IMR-90 (cell line): ENCODE measurements at regions not wholly inside any gene's neighbourhood (a gene's known extent, or its start where the extent isn't known, plus 50 kb on each side); places are given as distances from the start of the nearest gene placed in this dataset.

ENCODE experiments used
- ATAC-seq: fragments of 200-7000 bp; cut with Tn5 transposase; 2 replicates; pipeline ENCODE4 v1.9.1; 2020; ENCODE audit warnings: low read depth, mild to moderate bottlenecking, moderate library complexity
- BruUV-seq: library from RNA; stranded (reverse); fragments of 400-500 nt; replicated peaks from 2 replicates; lab custom pipeline; 2021; lab: Mats Ljungman, UMichigan
- CTCF ChIA-PET: fragments of 300-600 bp; formaldehyde crosslinking; extraction: SDS; loops from one replicate; lab custom pipeline; 2021; ENCODE audit warnings: antibody characterized with exemption; lab: Yijun Ruan, JAX
- POLR2A ChIA-PET: fragments of 300-600 bp; sonication (Branson Sonifier 250); formaldehyde crosslinking; loops from one replicate; lab custom pipeline; 2022; ENCODE audit warnings: antibody characterized with exemption; ENCODE audit not compliant: unreplicated experiment; lab: Charles Lee
- DNase-seq: peaks from one replicate; pipeline ENCODE4 v3.0.0; 2013
- H2AFZ ChIP-seq: replicated peaks from 2 replicates; pipeline ENCODE3; 2013; ENCODE audit warnings: low read length, mild to moderate bottlenecking; ENCODE audit not compliant: poor library complexity
- H2AK5ac ChIP-seq: 2 replicates; pipeline ENCODE4 v1.6.1; 2013; ENCODE audit warnings: low read depth, low read length, inconsistent platforms
- H2AK9ac ChIP-seq: replicated peaks from 2 replicates; pipeline ENCODE3; 2013; ENCODE audit warnings: mild to moderate bottlenecking, low read depth, low read length, moderate library complexity; ENCODE audit not compliant: poor library complexity
- H2BK120ac ChIP-seq: 2 replicates; pipeline ENCODE4 v1.6.1; 2013; ENCODE audit warnings: low read depth, low read length, inconsistent platforms
- H2BK15ac ChIP-seq: 3 replicates; pipeline ENCODE4 v1.6.1; 2013; ENCODE audit warnings: low read depth, low read length, inconsistent platforms
- H2BK20ac ChIP-seq: 2 replicates; pipeline ENCODE4 v1.6.1; 2013; ENCODE audit warnings: low read depth, mild to moderate bottlenecking, inconsistent platforms, low read length, moderate library complexity
- H2BK5ac ChIP-seq: 2 replicates; pipeline ENCODE4 v1.6.1; 2013; ENCODE audit warnings: mild to moderate bottlenecking, low read depth, low read length, inconsistent platforms; ENCODE audit not compliant: poor library complexity, severe bottlenecking
- H3K14ac ChIP-seq: replicated peaks from 2 replicates; pipeline ENCODE4 v1.6.1; 2013; ENCODE audit warnings: low read depth, low read length, inconsistent platforms
- H3K18ac ChIP-seq: 2 replicates; pipeline ENCODE4 v1.6.1; 2013; ENCODE audit warnings: low read depth, low read length, control low read depth
- H3K23ac ChIP-seq: 2 replicates; pipeline ENCODE4 v1.6.1; 2013; ENCODE audit warnings: low read depth, low read length, inconsistent platforms
- H3K27ac ChIP-seq: 2 replicates; pipeline ENCODE4 v1.5.1; 2013; ENCODE audit warnings: mild to moderate bottlenecking, control low read depth, low read length; ENCODE audit not compliant: insufficient read depth
- H3K27me3 ChIP-seq: 2 replicates; pipeline ENCODE4 v1.6.1; 2013; ENCODE audit warnings: low read length; ENCODE audit not compliant: control insufficient read depth, insufficient read depth
- H3K36me3 ChIP-seq: 2 replicates; pipeline ENCODE4 v1.6.1; 2013; ENCODE audit warnings: low read length, mixed read lengths; ENCODE audit not compliant: control insufficient read depth, insufficient read depth
- H3K4ac ChIP-seq: 2 replicates; pipeline ENCODE4 v1.6.1; 2013; ENCODE audit warnings: low read depth, low read length, inconsistent platforms
- H3K4me1 ChIP-seq: 2 replicates; pipeline ENCODE4 v1.6.1; 2013; ENCODE audit warnings: low read length, mixed read lengths; ENCODE audit not compliant: control insufficient read depth, insufficient read depth
- H3K4me2 ChIP-seq: 2 replicates; pipeline ENCODE4 v1.6.1; 2013; ENCODE audit warnings: low read depth, mild to moderate bottlenecking, control low read depth, low read length, moderate library complexity
- H3K4me3 ChIP-seq: 2 replicates; pipeline ENCODE4 v1.5.1; 2013; ENCODE audit warnings: low read depth, mild to moderate bottlenecking, control low read depth, low read length, moderate library complexity; ENCODE audit not compliant: insufficient read depth
- H3K56ac ChIP-seq: 2 replicates; pipeline ENCODE4 v1.6.1; 2013; ENCODE audit warnings: low read length, inconsistent platforms; ENCODE audit not compliant: insufficient read depth; ENCODE audit errors: extremely low read depth
- H3K79me1 ChIP-seq, 2 experiments: 2 replicates each; pipeline ENCODE4 v1.6.1; 2013; ENCODE audit warnings: low read length in 2 of 2, inconsistent platforms in 1 of 2, low read depth in 1 of 2
- H3K9ac ChIP-seq: 2 replicates; pipeline ENCODE4 v1.6.1; 2013; ENCODE audit warnings: low read depth, low read length, control low read depth
- H3K9me1 ChIP-seq: 2 replicates; pipeline ENCODE4 v1.6.1; 2013; ENCODE audit warnings: low read length, inconsistent platforms; ENCODE audit not compliant: insufficient read depth
- H3K9me3 ChIP-seq: 2 replicates; pipeline ENCODE4 v1.6.1; 2013; ENCODE audit warnings: low read length; ENCODE audit not compliant: control insufficient read depth, insufficient read depth
- H4K20me1 ChIP-seq: 2 replicates; pipeline ENCODE4 v1.6.1; 2013; ENCODE audit warnings: low read length, inconsistent platforms; ENCODE audit not compliant: insufficient read depth
- H4K5ac ChIP-seq: 2 replicates; pipeline ENCODE4 v1.6.1; 2013; ENCODE audit warnings: mild to moderate bottlenecking, low read depth, low read length, control low read depth
- H4K8ac ChIP-seq, 2 experiments: 2 replicates each; pipeline ENCODE4 v1.6.1; 2013; ENCODE audit warnings: low read depth in 2 of 2, low read length in 2 of 2, control low read depth in 1 of 2, inconsistent platforms in 1 of 2
- H4K91ac ChIP-seq: 2 replicates; pipeline ENCODE4 v1.6.1; 2013; ENCODE audit warnings: low read depth, low read length, inconsistent platforms; ENCODE audit not compliant: insufficient read depth
- CEBPB ChIP-seq: IDR thresholded peaks from 2 replicates; pipeline ENCODE4 v1.6.1; 2012; ENCODE audit warnings: low read depth, low read length, improper control_type of control experiment
- RFX5 ChIP-seq: IDR thresholded peaks from 2 replicates; pipeline ENCODE4 v1.8.0; 2012; ENCODE audit warnings: low read depth, mild to moderate bottlenecking, low read length, moderate library complexity
- WGBS, 2 experiments: methylation state at CpG; one replicate each; pipeline versions ENCODE4 v1.1.5 to v1.1.7; 2013; ENCODE audit warnings: missing lambda C conversion rate in 2 of 2; ENCODE audit not compliant: insufficient read length in 1 of 2; ENCODE audit errors: extremely low coverage in 2 of 2; 5-methylcytosine and 5-hydroxymethylcytosine counted together
- dilution Hi-C: fragments of 300-500 bp; cut with HindIII; formaldehyde crosslinking; loops from one replicate; pipeline ENCODE4 v1.14.3; 2018; ENCODE audit warnings: low sequenced_read_pairs; ENCODE audit not compliant: unreplicated experiment
- in situ Hi-C: fragments of 300-500 bp; cut with MboI; formaldehyde crosslinking; loops from 3 replicates; pipeline ENCODE4 v1.14.3; 2019; ENCODE audit warnings: low sequenced_read_pairs, inconsistent platforms, mixed read lengths
- intact Hi-C: fragments of 100-400 bp; cut with micrococcal nuclease; formaldehyde crosslinking; loops from 2 replicates; pipeline ENCODE4 v1.10.0; 2022

DNA sequence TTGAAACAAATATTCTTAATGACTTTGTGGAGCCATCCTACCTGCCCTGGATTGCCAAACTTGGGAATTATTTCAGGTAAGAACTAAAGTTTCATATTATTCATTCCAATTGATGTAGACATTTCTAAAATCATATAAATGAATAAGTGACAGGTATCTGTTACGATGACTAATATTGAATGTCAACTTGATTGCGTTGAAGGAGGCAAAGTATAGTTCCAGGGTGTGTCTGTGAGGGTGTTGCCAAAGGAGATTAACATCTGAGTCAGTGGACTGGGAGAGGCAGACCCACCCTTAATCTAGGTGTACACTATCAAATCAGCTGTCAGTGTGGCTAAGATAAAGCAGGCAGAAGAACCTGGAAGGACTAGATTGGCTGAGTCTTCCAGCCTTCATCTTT is 1688.4 kb upstream of the CDH9 start:
- Histone ChIP-seq H3K56ac (no peak overlapping the region), H2BK15ac (no peak overlapping the region), H3K4ac (no peak overlapping the region), H4K91ac (no peak overlapping the region), H3K27me3 (no peaks in the 10 kb centered on the region), H2BK120ac (no peak overlapping the region), H2BK20ac (no peak overlapping the region), H2AK9ac (no peak overlapping the region), H3K18ac (no peak overlapping the region), H3K23ac (no peak overlapping the region), H3K4me1 (no peaks in the 10 kb centered on the region), H3K9ac (no peak overlapping the region), H3K36me3 (no peaks in the 10 kb centered on the region), H3K9me3 (peaks cover 4% of the 10 kb centered on the region; the same call in 1 of the 2 replicates), H3K4me2 (no peak overlapping the region), H3K14ac (no peak overlapping the region), H4K20me1 (no peaks in the 10 kb centered on the region), H2AFZ (no peak overlapping the region), H4K5ac (no peak overlapping the region), H2AK5ac (no peak overlapping the region), H3K27ac (no peak overlapping the region), H2BK5ac (no peak overlapping the region), H4K8ac (no peak overlapping the region), H3K9me1 (no peaks in the 10 kb centered on the region), H3K4me3 (no peak overlapping the region), H3K79me1 (no peaks in the 10 kb centered on the region)
- intact Hi-C loops = no loop called here
- no peak for DNase-seq
- ChIA-PET POLR2A (no interaction called here), CTCF (no interaction called here)
- no peak for ATAC-seq
- dilution Hi-C loops = no loop called here
- no TSS peak for BruUV-seq
- in situ Hi-C loops = no loop called here
- TF ChIP-seq CEBPB (no peak), RFX5 (no peak)
- no CpG with 5 or more reads among the region's 2 CpGs for WGBS, 2 experiments
